GM21390 (cell line): ENCODE measurements at regions not wholly inside any gene's neighbourhood (a gene's known extent, or its start where the extent isn't known, plus 50 kb on each side); places are given as distances from the start of the nearest gene placed in this dataset.

Experiments
- ATAC-seq: cut with Tn5 transposase; IDR thresholded peaks from one replicate; pipeline ENCODE4 v1.9.1; 2021; ENCODE audit not compliant: unreplicated experiment

DNA sequence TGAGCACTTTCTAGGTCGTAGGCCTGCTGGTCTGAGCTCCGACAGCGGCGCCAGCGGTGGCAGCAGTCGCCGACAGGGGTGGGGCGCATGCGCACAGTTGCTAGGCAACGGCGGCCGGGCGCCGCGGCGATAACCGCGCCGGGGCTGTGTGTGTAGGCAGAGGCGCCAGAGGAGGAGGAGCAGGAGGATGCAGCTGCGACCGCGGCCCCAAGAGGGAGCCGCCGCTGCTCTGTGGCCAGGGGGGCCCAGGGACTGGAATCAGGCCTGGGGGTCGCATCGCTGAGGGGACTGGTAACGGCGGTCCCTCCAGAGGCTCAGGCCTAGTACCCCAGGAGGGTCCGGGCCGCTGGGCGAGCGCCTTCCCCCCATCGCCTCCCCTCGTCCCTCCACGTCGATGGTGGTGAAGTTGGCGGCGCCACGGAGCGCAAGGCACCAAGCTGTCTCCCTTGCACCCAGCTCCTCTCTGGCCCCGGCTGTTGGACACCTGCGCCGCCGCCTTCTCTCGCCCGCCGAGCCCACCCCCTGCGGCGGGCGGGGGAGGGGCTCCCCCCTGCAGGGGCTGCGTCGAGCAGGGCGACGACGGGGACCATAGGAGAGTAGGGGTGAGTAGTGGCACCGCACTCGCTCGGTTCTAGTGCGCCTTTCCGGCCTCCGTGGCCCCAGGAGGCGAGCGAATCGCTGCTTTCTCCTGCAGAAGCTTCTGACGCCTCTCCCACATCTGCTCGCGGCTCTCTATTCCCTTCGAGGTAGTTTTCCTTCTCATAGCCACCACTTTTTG is 58.6 kb upstream of the ZC4H2 start, which contains the start of gene ZC3H12B:
Gene ZC3H12B (plus strand): TSS at position 159 of the 778 bp plus-strand sequence.
- ATAC-seq: peak; percentile 91

DNA sequence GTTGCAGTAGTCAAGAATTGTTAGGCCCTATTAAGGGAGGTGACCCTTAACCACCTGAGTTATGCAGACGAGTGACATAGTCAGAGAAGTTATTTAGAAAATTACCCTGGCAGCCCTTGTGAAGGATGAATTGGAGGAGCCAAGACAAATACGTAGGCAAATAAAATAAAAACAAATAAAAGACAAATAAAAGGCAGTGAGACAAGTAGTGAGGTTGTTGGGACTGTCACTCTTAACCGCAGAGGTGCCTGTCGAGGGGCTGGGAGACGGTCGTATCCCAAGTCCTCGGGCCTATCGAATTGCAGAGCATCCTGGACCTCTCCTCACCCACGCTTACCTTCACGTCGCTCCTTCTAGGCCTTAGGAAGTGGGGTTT is 58.0 kb upstream of the ZC4H2 start:
- no peak for ATAC-seq
